ENCODE measurements at regions not wholly inside any gene's neighbourhood (a gene's known extent, or its start where the extent isn't known, plus 50 kb on each side); places are given as distances from the start of the nearest gene placed in this dataset.

GRCh38 chr4:28973587-28974350 lies 1746.4 kb upstream of the PCDH7 start:
- no peak for DNase-seq (ENCODE audit: low spot score)

- DNase-seq (ENCODE audit: low spot score) = no peak
Observed at GRCh38 chr4:28976369-28976768, 1743.8 kb upstream of the PCDH7 start.

DNA sequence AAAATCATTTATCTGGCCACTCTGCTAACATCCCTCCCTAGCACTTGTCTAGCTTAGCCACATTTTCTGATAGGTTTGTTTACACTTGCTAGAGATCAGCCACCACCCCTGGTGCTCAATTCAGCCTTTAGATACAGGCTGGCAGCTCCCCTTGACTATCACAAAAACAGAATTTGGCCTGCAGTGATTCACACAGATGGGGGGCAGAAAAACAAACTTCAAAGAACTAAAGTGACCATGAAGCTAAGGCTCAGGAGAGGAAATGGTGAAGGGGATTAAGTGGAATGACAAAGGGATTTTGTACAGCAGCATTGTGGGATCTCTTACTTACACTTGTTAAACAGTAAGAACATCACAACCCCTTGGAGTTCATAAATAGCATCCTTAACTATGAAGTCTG lies 1718.0 kb upstream of the PCDH7 start:
- DNase-seq (ENCODE audit: low spot score) = no peak

DNA sequence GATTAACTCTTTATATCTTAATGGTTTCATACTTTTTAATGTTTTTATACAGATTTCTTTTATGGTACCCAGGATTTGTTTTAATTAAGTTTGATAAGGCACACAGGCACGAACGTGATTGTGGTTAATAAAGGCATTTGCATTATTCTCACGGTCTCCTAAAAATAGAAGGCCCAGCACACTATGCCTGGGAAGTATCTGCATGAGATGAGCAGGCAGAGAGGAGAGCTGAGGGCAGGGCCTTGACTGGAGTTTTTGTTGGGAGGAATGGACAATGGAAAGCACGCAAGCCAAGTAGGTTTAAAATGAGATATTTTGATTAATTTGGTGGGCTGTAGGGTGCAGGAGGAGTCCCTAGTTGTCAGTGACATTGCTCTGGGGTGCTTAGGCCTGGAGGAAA lies 1714.3 kb upstream of the PCDH7 start:
- DNase-seq (ENCODE audit: low spot score) = no peak

- DNase-seq (ENCODE audit: low spot score) = no peak
Observed at GRCh38 chr4:29009908-29010307, 1710.3 kb upstream of the PCDH7 start.

DNA sequence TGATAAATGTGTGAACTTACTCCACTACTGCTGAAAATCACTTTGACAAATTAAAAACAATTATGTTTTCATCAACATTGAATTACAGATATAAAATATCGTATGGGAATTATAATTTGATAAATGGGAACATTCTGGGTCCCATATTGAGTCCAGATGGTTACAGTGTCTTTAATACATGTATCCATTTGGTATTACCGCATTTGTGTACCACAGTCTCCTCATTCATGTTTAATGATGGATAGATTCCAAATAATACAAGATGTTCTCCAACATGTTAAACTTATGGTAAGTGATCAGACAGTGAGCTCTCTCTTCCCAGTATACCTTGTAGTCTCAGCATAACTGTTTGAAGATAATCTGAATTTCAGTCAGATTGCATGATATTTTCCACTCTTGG lies 1706.8 kb upstream of the PCDH7 start:
- no peak for DNase-seq (ENCODE audit: low spot score)

GRCh38 chr4:29014555-29014954 lies 1705.6 kb upstream of the PCDH7 start:
- no peak for DNase-seq (ENCODE audit: low spot score)

DNA sequence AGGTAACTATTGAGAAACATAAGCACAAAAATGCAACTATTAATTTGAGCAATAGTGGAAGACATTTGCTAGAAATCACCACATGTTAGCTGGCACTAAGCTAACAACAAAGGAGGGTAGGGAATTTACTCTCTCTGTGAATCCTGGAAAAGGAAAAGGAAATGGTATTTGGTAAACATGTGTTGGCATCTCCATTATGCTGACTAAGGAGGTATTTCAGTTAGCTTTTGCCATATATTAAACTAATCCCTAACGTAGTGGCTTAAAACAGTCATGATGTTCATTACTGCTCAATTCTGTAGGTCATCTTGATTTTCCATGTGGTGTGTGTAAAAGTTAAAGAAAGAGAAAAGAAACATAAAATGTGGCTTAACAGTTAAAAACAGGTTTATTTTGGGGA lies 1686.5 kb upstream of the PCDH7 start:
- no peak for DNase-seq (ENCODE audit: low spot score)

DNA sequence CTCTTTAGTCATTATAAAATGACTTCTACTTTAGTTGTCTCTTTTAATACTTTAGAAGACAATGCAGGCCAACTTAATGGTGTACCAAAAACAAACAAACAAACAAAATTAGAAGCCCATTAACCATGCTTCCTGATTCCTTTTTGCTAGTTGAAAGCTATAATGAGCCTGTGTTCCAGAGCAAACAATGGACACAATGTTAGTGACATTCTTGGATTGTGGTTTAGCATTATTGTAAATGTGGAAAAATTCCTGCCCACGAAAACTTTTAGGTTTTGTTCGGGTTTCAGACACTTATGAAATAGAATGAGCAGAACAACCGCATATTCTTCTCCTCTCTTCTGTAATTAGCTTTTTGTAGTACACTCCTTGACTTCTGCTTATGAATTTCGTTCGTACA lies 1682.7 kb upstream of the PCDH7 start:
- no peak for DNase-seq (ENCODE audit: low spot score)

DNA sequence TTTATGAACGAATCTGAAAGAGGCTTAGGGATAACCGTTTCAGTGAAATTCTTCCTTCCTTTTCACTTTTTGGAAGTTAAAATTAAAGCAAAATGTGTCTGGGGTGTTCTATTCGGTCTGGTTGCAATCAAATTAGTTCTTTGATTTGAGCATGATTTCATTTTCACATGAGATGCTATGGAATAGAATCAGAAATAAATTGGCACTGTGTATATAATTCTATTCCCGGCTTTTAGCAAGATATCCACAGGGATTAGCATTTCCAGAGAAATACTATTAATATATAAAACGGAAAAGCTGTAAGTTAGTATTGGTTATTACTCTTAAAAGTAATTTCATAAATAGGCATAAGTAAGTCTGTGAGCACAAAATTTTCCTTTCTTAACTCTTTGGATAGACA lies 1676.8 kb upstream of the PCDH7 start:
- DNase-seq (ENCODE audit: low spot score) = no peak

DNA sequence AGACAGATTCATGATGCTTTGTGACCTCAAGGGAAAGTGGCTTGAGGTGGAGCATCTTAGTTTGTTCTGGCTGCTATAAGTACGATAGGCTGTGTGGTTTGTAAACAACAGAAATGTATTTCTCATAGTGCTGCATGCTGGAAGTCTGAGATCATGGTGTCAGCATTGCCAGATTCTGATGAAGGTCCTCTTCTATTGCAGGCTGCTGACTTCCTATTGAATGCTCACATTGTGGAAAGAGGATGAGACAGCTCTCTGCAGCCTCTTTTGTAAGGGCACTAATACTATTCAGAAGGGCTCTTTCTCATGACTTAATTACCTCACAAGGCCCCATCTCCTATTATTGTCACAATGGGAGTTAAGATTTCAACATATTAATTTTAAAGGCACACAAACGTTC lies 1674.0 kb upstream of the PCDH7 start:
- DNase-seq (ENCODE audit: low spot score) = no peak

- no peak for DNase-seq (ENCODE audit: low spot score)
Observed at GRCh38 chr4:29046781-29047180, 1673.4 kb upstream of the PCDH7 start.

- DNase-seq (ENCODE audit: low spot score) = no peak
Observed at GRCh38 chr4:29047341-29048041, 1672.7 kb upstream of the PCDH7 start.

DNA sequence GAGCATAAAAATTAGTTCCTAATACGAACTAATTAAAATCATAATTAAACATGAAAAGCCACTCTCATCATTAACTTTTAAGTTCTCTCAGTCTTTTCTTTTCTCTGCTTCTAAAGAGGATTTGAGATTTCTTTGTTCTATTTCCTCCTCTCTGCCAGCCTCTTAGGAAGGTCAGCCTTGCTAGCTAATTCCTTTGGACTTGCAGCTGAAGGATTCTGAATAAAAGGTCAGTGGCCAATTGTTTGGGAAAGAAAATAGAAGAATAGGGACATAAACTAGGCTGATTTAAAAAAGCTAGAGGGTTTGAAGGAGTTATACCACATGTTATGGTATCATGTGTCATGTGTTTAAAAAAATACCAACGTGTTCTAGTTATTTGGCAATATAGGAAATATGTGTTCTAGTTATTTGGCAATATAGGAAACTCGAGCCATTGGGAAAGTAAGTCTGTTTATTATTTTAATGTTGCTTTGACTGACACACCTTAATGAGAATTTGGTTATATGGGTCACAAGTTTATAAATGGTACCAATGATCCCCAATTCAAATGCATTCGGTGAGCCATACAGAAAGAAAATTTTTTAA lies 1668.7 kb upstream of the PCDH7 start:
- no peak for DNase-seq (ENCODE audit: low spot score)

GRCh38 chr4:29052266-29052665 lies 1667.9 kb upstream of the PCDH7 start:
- no peak for DNase-seq (ENCODE audit: low spot score)

DNA sequence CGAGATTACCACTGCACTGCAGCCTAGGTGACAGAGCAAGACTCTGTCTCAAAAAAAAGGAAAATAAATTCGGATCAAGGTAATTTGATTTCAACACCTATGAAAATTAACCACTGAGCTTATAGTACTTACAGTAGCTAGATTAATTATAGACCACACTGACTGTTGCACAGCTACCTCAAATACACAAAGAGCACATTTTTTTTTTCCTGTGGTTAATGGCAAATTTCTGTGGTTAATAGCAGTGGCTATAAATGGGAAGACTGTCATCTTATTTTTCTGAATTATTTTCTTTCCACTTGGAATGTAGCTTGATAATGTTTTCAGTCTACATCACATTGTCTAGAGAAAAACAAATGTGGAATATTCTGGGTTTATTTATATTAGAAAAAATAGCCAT lies 1661.6 kb upstream of the PCDH7 start:
- no peak for DNase-seq (ENCODE audit: low spot score)

DNA sequence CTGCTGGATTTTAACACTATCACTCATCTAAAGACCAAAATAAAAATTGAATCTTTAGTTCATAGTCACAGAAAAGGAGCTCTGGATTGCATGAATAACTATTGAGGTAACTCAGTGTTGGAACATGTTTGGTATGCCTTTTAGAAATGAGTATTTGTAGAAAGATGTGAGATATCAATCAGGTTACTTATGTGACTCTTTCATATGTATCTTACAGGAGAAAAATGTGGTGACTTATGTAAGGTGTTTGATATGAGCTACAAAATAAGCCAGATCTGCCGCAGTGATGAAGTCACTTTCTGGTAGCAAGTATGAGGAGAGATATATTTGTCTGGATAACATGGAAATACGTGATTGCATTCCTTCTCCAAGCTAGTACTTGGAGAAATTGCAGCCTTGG lies 1653.3 kb upstream of the PCDH7 start:
- no peak for DNase-seq (ENCODE audit: low spot score)

DNA sequence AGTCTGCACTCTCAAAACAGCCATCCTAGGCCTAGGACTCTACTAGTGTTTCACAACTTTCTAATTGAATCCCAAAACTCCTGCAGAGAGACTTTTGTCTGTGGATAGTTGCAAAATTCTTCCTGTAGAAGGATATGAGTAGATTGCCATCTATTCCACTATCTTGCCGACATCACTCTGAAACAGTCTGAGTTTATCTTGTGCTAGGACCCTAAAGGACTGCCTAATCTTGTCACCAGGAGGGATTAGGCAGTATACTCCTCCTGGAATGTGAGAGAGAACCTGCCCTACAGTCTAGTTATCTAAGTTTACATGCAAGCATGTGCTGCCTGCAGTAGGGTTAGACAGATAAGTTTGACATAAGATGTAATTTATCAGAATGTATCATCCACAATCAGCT lies 1646.6 kb upstream of the PCDH7 start:
- no peak for DNase-seq (ENCODE audit: low spot score)

GRCh38 chr4:29075366-29075765 lies 1644.8 kb upstream of the PCDH7 start:
- no peak for DNase-seq (ENCODE audit: low spot score)

DNA sequence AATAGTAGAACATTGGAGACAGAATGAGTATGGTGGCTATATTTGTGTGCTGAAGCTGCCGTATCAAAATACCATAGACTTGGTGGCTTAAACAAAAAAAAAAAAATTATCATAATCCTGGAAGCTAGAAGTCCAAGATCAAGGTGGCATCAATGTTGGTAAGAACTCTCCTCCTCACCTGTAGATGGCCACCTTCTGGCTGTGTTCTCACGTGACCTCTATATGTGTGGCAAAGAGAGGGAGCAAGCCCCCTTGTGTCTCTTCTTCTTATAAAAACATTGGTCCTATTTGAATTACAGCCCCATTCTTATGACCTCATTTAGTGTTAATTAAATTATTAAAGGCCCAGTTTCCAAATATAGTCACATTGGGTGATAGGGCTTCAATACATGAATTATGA lies 1640.9 kb upstream of the PCDH7 start:
- DNase-seq (ENCODE audit: low spot score) = no peak

DNA sequence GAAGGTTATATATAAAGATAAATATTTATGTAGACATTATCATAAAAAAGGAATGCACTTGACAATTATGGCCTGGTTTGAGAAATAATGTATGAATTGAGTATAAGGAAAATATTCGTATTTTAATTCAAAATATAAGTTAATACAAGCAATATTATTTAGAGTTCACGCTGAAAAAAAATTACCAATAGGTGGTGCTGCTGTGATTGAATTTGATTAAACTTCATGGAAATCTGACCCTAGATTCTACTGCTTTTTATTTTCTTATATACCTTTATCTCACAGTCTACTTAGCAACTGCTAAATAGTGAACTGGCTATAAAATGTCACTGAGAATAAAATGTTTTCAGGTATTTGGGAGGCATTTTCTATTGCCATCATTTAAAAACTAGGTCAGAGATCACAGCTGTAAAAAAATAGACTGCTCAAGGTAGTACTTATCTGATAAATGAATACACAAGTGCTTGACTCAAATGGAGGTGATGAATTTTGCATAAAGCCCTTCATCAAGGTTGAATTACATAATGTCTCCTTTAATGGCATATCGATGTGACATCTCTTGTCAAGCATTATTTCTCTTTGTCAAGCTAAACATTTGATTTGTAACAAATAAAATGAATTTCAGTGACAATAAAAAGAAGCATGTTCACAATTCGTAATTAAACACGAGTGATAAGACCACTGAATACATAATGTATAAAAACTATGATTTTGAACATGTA lies 1638.8 kb upstream of the PCDH7 start:
- no peak for DNase-seq (ENCODE audit: low spot score)

DNA sequence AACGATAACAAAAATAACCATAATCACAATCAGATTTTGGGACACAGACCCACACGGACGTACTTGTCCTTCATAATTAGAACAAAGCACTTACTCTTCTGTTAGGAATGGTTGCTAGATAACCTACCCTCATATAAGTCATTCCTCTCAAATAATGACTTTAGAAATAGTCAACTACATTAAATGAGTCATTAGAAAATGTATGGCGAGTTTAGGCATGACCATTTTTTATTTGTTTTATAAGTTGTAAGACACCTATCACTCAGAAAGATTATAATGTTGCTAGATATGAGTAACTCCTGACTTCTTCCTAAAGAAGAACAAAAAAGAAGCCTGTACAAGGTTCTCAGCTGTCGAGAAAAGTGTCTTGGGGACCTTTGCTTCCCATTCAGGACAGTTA lies 1637.5 kb upstream of the PCDH7 start:
- DNase-seq (ENCODE audit: low spot score) = no peak

- DNase-seq (ENCODE audit: low spot score) = no peak
Observed at GRCh38 chr4:29085748-29086147, 1634.4 kb upstream of the PCDH7 start.
